HUDEP-2 (cell line): ENCODE measurements at regions not wholly inside any gene's neighbourhood (a gene's known extent, or its start where the extent isn't known, plus 50 kb on each side); places are given as distances from the start of the nearest gene placed in this dataset.

Experiments
- DNase-seq, 76 experiments: peaks; one replicate each; lab custom pipeline; 2025; ENCODE audit not compliant: unreplicated experiment in 76 of 76; lab: John Stamatoyannopoulos, UW

DNA sequence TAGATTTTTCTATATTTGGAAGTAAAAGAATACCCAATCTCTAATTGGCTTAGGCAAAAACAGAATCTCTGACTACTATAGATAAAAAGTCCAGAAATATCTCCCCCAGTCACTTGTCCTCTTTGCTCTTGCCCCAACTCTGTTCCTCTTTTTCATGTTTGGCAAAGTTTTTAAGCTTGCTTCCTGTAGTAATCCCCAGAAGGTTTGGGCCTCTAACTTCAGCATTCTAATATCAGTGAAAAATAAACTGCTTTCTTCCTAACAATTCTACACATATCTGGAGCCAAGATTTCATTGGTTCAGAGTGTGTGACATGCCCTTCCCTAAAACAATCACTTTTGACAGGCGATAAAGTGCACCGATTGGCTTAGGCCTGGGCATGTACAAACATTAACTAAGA is 1680.3 kb downstream of the MAT2B start:
- peak in 1 of 76 experiments; percentile 4 for DNase-seq

DNA sequence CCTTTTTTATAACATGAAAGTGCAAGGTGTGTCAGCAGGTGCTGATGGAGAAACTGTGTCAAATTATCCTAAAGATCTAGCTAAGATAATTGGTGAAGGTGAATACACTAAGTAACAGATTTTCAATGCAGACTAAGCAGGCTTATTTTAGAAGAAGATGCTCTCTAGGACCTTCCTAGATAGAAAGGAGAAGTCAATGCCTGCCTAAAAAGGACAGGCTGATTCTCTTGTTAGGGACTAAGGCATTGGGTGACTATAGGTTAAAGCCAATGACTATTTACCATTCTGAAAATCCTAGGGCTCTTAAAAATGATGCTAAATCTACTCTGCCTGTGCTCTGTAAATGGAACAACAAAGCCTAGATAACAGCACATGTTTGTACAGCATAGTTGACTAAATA is 1682.4 kb downstream of the MAT2B start:
- DNase-seq, result no peak

DNA sequence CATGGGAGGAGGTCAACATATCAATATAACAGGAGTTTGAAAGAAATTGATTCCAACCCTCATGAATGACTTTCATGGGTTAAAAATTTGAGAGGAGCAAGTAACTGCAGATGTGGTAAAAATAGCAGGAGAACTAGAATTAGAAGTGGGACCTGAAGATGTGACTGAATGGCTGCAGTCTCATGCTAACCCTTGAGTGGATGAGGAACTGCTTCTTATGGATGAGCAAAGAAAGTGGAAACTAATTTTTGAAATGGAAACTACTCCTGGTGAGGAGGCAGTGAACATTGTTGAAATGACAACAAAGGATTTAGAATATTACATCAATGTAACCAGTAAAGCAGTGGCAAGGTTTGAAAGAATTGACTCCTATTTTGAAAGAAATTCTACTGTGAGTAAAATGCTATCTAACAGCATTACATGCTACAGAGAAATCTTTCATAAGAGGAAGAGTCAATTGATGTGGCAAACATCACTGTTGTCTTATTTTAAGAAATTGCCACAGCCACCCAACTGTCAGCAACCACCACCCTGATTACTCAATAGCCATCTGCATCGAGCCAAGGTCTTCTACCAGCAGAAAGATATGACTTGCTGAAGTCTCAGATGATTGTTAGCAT is 1683.2 kb downstream of the MAT2B start:
- no peak for DNase-seq

DNA sequence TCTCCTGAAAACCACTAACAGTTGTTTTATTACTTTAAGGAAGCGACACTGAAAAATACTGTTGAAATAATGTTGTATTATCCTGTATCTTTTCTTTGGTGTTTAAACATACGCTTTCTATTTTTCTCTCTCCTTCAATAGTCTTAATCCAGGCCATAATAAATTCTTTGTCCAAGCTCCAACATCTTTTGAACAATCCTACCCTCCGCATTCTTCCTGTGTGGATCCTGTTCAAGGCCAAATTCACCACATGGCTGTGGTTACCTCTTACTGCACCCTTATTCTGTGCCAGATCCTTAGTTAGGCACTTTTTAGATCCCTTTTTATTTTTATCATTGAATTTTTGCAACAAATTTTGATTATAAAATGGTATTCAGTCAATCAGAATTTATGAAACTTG is 1691.5 kb downstream of the MAT2B start:
- DNase-seq, result no peak

DNA sequence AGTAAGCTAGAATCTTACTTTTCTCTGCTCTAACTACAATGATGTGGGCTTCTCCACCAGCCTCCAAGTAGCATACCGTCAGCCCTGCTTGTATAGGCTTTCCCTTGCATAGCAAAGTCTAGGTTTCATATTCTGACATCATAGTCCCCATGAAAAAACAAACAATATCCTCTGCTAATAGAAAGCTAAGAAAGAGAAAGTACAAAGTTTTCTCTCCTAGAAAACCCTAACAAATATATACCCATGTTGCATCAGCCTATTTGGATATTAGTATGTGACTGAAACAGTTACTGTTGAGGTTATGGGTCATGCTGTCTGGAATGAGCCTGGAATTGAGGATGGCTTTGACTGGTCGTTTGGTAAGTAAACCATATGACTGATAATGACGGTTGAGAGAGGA is 1696.0 kb downstream of the MAT2B start:
- no peak for DNase-seq

DNA sequence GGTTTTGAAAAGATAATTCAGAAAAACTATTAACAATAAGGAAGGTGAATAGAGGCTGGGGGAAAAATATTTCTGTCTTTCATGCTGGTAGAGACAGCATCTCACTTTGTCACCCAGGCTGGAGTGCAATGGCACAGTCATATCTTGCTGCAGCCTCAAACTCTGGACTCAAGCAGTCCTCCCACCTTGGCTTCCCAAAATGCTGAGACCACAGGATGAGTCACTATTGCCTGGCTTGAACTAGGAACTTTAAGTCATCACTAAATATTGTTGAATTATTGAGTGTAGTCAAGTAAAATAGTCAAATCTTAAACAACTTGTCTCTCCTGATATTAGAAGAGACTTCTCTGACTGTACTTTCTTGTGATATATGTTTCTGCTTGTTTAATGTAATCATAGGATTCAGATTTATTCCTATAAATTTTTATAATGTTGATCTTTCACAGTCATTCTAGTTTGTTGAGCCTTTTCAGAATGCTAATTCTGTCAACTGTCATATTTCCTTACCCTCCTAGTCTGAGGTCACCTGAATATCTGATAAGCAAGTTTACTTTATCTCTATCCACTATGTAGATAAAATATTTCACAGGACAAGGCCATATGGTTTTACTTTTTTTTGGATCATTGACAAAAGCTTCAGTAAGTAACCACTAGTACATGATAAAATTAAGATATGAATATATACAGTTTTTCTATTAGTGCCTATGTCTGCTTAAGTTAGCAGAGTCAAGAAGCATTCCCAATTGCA is 1696.5 kb downstream of the MAT2B start:
- DNase-seq, result peak in 8 of 76 experiments; percentile 0 to 32 (median 10)

DNA sequence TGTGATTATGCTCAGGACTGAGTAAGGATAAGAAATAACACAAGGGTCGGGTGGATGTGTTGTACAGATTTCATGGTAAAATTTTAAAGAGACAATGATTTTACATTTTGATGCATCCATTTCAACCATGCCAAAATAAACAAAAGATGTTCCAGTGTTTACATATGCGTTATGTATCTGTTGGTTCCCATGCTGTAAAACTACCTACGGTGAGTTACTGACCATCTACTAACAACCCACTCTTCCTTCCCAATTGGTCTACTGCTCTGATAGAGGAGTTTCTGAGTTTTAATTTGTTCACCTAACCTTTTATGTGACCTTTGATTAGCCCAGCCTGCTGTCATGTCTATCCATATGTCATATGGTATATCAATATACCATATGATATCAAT is 1697.1 kb downstream of the MAT2B start:
- no peak for DNase-seq

DNA sequence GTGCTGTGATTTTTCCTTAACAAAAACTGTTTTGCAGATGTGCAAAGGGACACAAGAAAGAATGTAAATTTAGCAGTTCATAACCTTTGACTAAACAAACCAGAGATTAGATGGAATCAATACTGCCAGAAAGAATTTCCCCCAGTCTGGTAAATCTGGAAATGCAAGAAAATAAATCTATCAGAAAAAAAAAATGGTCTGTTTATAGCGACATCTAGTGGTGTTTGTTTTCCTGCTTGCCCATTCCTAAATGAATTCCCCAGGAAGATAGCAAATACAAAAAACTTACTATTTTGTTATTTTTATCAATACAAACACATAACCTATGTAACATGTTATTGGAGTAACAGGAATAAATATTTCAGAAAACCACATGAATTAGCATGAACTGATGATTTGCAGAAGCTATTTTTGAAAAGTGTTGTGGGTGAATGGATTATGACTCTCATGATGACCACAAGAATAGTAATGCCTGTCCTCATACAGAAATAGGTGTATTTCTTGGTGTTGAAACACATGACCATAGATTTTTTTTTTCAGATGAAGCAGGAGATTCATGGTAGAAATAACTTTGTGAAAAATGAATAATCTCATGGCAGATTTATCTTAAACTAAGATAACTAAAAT is 1703.8 kb downstream of the MAT2B start:
- DNase-seq, result peak in 7 of 76 experiments; percentile 1 to 42 (median 5)

DNA sequence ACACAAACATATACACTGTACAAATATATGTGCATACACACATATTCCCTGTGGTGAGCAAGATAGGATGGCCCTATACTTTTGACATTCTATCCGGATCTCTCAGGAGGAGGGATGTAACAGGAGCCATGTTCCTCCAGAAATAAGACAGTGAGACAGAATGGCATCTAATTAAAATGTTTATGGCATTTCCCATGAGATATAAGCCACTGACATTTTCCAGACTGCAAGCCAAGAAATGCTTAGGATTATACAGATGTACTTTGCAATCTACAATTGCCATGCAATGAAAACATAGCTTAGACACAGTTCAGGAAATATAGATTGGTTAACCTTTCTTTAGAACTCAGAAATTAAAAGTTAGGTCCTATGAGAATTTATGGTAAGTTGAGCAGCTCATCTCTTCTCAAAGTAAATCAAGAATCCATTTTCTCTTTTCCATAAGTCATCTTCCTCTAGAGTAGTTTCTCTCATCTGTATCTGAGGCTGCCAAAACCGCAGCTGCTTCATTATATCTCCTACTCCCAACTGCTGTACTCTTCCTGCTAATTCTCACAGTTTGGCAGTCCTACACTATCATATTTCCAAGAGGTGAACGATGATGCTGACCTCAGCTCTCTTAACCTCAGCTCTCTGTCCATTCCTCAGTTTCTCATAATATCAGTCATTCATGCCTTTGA is 1719.1 kb downstream of the MAT2B start:
- DNase-seq, result no peak

DNA sequence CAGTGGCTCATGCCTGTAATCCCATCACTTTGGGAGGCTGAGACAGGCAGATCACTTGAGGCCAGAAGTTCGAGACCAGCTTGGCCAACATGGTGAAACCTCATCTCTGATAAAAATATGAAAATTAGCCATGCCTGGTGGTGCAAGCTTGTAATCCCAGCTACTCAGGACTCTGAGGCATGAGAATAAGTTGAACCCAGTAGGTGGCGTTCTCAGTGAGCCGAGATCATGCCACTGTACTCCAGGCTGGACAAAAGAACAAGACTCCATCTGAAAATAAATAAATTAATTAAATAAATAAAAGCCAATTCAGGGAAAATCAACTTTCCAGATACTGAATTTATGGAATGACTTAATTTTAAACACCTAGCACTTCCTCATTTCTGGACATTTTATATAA is 1722.1 kb downstream of the MAT2B start:
- DNase-seq, result peak in 4 of 76 experiments; percentile 1 to 7 (median 4)

DNA sequence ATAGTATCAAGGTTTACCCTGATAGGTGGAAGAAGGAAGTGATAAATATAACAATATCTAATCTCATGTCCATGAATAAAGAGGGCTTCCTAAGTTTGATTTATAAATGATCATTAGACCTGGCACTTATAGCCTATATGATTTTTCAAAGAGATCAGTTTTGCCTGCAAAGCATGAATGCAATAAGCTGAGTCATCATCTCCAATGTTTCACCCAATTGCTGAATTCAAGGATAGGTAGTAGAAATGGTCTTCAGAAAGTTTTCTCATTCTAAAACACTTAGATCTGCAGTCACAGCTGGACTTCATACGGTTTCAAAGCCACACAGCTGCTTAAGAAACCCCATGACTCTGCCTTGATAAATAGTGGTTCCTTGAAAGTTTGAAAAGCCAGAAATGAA is 1722.8 kb downstream of the MAT2B start:
- no peak for DNase-seq

DNA sequence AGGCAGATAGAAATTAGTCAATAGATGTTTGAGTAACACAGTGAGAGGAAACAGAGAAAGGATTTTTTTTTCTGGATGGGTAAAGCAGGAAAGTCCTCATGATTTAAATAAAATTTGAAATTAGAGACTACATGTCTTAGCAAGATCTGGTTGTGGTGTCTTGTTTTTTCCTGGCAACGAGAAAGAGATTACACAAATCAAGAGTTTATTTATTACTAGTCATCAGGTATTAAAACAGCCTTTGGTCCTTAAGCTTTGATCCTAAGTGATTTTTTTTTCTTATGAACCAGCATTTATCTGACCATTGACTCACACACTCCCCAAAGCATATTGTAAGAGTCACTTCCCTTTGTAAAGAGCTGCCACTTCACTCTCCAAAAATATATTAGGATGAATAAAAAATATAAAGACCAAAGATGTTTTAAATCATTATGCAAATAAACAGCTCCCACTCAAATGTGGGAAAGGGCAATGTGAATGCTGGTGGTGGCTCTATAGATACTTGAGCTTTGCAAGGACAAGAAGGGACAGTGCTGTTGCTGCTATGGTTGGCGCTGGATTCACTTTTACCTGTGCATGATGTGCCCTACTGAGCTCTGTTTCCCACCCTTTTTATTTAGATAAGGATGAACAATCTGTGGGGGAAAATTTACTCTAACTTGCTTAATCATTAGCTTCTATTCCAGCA is 1726.5 kb downstream of the MAT2B start:
- no peak for DNase-seq

DNA sequence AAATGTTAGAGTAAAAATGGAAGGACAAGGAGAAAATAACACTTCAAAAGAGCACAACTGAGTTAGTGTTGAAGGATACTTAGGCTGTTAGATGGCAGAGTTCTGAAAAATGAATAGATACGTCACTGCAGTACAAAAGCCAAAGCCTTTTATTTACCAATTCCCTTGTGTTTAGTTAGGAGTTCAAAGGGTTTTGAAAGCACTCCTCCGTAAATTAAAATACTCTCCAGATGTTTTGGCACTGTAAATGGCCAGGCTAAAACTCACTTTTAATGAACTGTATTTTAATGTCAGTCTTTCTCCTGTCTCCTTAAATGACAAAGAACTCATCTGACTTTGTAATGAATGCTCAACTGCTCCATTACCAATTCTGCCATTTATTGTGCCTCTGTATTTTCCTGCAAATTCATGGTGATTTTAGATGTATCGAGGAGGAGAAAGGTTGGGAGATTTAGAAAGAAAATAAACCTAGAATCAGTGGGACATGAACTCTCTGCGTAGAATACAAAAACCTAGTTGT is 1727.2 kb downstream of the MAT2B start:
- DNase-seq, result no peak

DNA sequence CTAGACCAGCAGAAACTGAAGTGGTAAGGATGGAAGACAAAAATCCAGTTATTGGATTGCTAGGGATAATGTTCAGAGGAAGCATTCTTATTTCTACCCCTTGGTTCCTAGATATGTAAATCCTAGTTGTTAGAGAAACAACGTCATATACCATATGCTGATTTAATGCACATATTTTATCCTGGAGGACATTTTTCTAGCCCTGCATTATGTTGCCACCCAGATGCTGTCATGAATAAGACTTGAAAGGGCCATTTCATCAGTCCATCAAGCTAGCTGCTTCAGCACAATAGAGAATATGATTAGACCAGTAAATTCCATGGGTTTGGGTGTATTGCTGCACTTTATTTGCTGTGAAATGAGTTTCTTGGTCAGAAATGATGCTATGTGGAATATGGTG is 1736.4 kb downstream of the MAT2B start:
- no peak for DNase-seq

DNA sequence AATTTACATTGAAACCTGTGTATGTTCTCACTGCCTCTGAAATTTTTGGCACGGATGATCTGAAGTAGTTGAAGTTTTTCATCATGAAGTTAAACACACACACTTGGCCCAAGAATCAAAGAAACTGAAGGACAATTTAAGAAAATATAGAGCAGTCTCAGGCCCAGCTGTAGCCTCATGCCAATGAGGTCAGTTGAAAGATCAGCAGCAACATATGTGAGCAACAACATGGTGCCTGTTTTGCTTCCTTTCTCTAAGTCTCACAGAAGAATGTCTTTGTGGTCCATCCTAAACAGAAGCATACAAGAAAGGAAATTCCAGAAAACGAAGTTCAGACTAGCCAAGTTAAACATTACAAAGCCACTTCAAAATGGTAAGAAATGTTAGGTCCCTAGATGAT is 1737.2 kb downstream of the MAT2B start:
- no peak for DNase-seq

DNA sequence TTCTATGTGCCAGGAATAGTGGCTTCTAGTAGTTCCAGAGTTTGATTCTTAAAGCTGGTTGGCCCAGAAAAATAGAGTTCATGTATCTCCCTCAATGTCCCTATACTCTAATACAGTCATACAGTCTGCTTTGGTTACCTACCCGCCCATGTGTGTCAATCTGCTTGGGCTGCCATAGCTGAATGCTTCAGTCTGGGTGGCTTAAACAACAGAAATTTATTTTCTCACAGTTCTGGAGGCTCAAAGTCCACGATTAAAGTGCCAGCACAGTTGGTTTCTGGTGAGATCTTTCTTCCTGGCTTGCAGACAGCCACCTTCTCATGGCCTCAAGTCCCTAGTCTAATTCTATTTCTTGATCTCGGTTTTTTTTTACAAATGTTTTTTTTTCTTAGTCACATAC is 1739.0 kb downstream of the MAT2B start:
- DNase-seq, result no peak

DNA sequence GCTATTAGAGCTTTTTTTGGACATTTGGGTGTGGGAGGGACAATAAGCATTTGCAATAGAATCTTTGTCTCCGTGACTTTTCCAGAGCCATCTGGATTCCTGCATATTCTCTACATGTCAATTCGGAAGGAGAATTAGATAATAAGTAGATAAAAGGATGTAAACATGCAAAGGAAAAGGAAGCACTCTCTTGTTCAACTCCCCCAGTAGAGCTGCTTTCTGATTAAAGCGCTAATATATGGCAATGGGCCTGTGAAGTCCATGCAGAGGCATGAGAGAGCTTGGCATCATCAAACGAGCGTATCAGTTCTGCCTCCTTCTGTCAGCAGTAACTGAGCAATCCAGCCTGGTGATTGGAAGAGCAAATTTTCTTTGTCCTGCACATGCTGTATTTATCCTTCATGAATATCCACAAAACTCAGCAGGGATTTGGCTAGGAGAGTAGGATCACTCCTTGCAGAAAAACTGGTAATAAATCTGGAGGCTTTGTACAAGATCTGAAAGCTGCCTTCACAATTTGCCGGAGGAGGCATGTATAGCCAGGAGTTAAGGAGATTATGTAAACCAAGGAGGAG is 1752.9 kb downstream of the MAT2B start:
- DNase-seq, result no peak

DNA sequence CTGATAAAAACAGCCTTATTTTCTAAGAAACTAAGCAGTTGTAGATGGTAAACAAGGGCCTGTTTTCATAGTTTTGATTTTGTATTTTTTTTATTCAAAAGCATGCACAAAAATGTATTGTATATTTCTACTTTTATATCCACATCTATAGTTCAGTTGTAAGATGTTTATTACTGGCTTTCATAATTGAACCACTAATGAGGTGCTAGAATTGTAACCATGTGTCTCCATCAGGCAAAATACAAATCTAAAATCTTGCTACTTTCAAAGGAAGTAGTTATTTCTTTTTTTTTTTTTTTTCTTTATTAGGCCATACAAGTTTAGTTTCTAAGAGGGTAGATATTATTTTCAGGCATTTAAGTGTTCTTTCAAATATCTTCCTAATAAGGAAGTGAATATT is 1755.0 kb downstream of the MAT2B start:
- no peak for DNase-seq

DNA sequence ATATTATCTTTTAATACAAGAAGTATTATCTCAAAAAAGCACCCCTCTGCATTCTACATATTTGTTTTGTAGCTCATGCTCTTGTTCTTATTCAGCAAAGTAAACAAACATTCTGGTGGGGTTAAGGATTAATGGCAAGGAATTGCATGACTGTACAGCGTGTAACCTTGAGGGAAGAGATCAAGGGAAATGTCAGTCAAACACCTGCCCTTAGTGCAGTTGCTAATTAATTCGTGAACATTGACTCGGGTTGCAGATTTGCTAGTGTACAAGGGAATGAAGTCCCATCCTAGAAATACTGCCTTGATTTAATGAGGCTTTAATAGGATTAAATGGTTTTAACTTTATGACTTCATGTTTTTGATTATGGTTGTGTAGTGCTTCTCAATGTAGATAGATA is 1758.1 kb downstream of the MAT2B start:
- no peak for DNase-seq

DNA sequence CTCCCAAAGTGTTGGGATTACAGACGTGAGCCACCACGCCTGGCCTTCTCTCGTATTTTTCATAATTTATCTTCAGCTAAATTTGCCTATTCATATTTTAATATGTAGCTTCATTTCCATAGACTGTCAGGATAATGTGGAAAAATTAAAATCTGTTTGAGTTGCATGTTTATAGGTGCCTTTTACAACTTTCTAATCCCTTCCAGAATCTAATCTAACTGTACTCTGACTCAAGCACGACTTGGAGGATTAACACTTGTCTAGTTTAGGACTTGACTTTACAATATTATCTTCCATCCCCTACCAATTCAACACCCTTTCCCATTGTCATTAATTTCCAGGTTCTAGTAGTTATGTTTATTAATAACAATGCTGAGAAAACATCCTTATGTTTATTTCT is 1761.5 kb downstream of the MAT2B start:
- no peak for DNase-seq
